OCI-LY7 (cell line): ENCODE measurements at regions not wholly inside any gene's neighbourhood (a gene's known extent, or its start where the extent isn't known, plus 50 kb on each side); places are given as distances from the start of the nearest gene placed in this dataset.

Source experiments
- BruUV-seq: library from RNA; stranded (reverse); fragments of 400-500 nt; replicated peaks from 2 replicates; lab custom pipeline; 2021; lab: Mats Ljungman, UMichigan
- CTCF ChIA-PET: fragments of 300-600 bp; sonication (Branson Sonifier 250); formaldehyde crosslinking; loops from one replicate; lab custom pipeline; 2022; ENCODE audit warnings: antibody characterized with exemption; ENCODE audit not compliant: unreplicated experiment; lab: Charles Lee
- POLR2A ChIA-PET: fragments of 300-600 bp; sonication (Branson Sonifier 250); formaldehyde crosslinking; loops from one replicate; lab custom pipeline; 2022; ENCODE audit warnings: antibody characterized with exemption; lab: Charles Lee
- DNase-seq: peaks from one replicate; pipeline ENCODE4 v3.0.0-alpha.2; 2015; ENCODE audit warnings: low spot score
- H2AFZ ChIP-seq: fragments of 200-600 bp; sonication (generic), shearing (Covaris generic); 2 replicates; pipeline ENCODE4 v1.6.1; 2014; ENCODE audit warnings: mild to moderate bottlenecking, antibody characterized with exemption, low read length, moderate library complexity
- H3K27ac ChIP-seq: fragments of 200-600 bp; sonication (generic); 2 replicates; pipeline ENCODE4 v1.5.1; 2014; ENCODE audit warnings: mixed run types, low read depth, mild to moderate bottlenecking, moderate library complexity, low read length, inconsistent platforms; ENCODE audit not compliant: poor library complexity, severe bottlenecking
- H3K36me3 ChIP-seq: fragments of 200-600 bp; sonication (generic); 2 replicates; pipeline ENCODE4 v1.6.1; 2014; ENCODE audit warnings: mild to moderate bottlenecking, antibody characterized with exemption, low read length, moderate library complexity, mixed read lengths; ENCODE audit not compliant: insufficient read depth
- H3K4me1 ChIP-seq: fragments of 200-600 bp; sonication (generic); 2 replicates; pipeline ENCODE4 v1.5.1; 2014; ENCODE audit warnings: mild to moderate bottlenecking, low read length; ENCODE audit not compliant: insufficient read depth, poor library complexity, severe bottlenecking
- H3K4me2 ChIP-seq: fragments of 200-600 bp; sonication (generic); 2 replicates; pipeline ENCODE4 v1.6.1; 2014; ENCODE audit warnings: mild to moderate bottlenecking, low read length
- H3K4me3 ChIP-seq: fragments of 200-600 bp; sonication (generic); 2 replicates; pipeline ENCODE4 v1.5.1; 2014; ENCODE audit warnings: mild to moderate bottlenecking, low read depth, low read length; ENCODE audit not compliant: poor library complexity, severe bottlenecking
- H3K79me2 ChIP-seq: fragments of 200-600 bp; sonication (generic); 2 replicates; pipeline ENCODE4 v1.6.1; 2016; ENCODE audit warnings: low read depth, mild to moderate bottlenecking, low read length, moderate library complexity, mixed read lengths; ENCODE audit not compliant: insufficient read depth
- H3K9me2 ChIP-seq: fragments of 200-600 bp; sonication (generic); 2 replicates; pipeline ENCODE4 v1.6.1; 2016; ENCODE audit warnings: mild to moderate bottlenecking, low read length, mixed read lengths; ENCODE audit not compliant: insufficient read depth
- H3K9me3 ChIP-seq: fragments of 200-600 bp; sonication (generic); 2 replicates; pipeline ENCODE4 v1.6.1; 2014; ENCODE audit warnings: mild to moderate bottlenecking, mixed run types, low read length, mixed read lengths
- H4K20me1 ChIP-seq: fragments of 200-600 bp; sonication (generic); 2 replicates; pipeline ENCODE4 v1.6.1; 2014; ENCODE audit warnings: mild to moderate bottlenecking, antibody characterized with exemption, low read length, moderate library complexity, mixed read lengths; ENCODE audit not compliant: insufficient read depth
- EZH2phosphoT487 ChIP-seq: fragments of 200-600 bp; sonication (generic); IDR thresholded peaks from 2 replicates; pipeline ENCODE4 v1.6.1; 2018; ENCODE audit warnings: low read depth, borderline replicate concordance, mild to moderate bottlenecking, mixed run types, antibody characterized with exemption, low read length, moderate library complexity, mixed read lengths
- intact Hi-C: fragments of 100-400 bp; cut with micrococcal nuclease; formaldehyde crosslinking; loops from one replicate; pipeline ENCODE4 v1.10.0; 2022; ENCODE audit not compliant: unreplicated experiment
- TF ChIP-seq, protein P1 (sequence below): fragments of 200-600 bp; sonication (generic); conservative IDR thresholded peaks from 2 replicates; pipeline ENCODE4 v1.5.1; 2014; ENCODE audit warnings: mild to moderate bottlenecking, antibody characterized with exemption, low read length, moderate library complexity, mixed read lengths

DNA sequence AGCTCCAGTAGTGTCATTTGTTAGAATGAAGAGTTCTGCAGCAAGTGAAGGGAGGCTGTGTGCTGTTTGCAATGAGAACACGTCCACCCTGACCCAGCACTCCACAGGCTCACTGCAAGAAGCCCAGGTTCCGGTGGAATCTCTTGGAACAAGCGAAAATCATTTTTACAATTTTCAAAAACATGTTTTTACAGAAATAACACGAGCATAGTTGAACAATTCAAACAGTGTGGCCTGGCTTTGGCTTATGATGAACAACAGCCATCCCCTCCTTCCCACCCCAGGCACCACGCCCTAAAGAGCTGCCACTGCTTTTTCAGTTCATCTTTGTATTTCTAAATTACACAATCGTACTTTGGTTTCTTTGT lies 59.5 kb upstream of the KY start:
- H3K4me1 ChIP-seq = no peaks in the 10 kb centered on the region
- H3K79me2 ChIP-seq = no peaks in the 10 kb centered on the region
- H2AFZ ChIP-seq = no peak overlapping the region
- intact Hi-C loops = no loop called here
- no peaks in the 10 kb centered on the region for H3K9me2 ChIP-seq
- no peaks in the 10 kb centered on the region for H3K36me3 ChIP-seq
- H3K27ac ChIP-seq = no peak overlapping the region
- CTCF ChIA-PET = interaction anchor here (0.7 kb wide), 1 partner anchor 1581 kb away, joined by 3 read pairs; no protein-coding TSS in a partner anchor
- H4K20me1 ChIP-seq = no peaks in the 10 kb centered on the region
- no TSS peak for BruUV-seq
- no peaks in the 10 kb centered on the region for H3K9me3 ChIP-seq
- H3K4me3 ChIP-seq = no peak overlapping the region
- no peak overlapping the region for H3K4me2 ChIP-seq
- DNase-seq = no peak
- POLR2A ChIA-PET = interaction anchor here (0.7 kb wide), 2 partner anchors 589 to 954 kb away, joined by 4 read pairs; no protein-coding TSS in a partner anchor
- TF ChIP-seq, protein P1, sequence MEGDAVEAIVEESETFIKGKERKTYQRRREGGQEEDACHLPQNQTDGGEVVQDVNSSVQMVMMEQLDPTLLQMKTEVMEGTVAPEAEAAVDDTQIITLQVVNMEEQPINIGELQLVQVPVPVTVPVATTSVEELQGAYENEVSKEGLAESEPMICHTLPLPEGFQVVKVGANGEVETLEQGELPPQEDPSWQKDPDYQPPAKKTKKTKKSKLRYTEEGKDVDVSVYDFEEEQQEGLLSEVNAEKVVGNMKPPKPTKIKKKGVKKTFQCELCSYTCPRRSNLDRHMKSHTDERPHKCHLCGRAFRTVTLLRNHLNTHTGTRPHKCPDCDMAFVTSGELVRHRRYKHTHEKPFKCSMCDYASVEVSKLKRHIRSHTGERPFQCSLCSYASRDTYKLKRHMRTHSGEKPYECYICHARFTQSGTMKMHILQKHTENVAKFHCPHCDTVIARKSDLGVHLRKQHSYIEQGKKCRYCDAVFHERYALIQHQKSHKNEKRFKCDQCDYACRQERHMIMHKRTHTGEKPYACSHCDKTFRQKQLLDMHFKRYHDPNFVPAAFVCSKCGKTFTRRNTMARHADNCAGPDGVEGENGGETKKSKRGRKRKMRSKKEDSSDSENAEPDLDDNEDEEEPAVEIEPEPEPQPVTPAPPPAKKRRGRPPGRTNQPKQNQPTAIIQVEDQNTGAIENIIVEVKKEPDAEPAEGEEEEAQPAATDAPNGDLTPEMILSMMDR = no peak
- TF ChIP-seq EZH2phosphoT487 = no peak

DNA sequence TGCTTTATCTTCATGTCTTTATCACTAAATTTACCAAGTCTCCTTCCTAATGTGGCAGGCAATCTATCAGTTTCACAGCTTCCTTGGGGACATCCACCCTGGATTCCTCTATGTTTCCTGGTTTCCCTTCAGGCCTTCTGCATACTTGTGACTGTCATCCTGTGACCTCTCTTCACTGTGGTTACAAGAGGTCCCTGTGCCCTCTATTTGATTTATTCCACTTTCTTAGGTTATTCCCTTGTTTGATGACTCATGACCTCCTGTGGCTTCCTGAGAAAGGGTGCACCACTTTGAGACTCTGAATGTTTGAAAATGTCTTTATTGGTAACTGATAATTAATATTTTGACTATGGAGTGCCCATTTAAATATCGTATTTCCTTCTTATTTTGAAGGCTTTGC lies 60.5 kb upstream of the KY start:
- Histone ChIP-seq H3K4me3 (no peak overlapping the region), H3K9me2 (no peaks in the 10 kb centered on the region), H3K4me2 (no peak overlapping the region), H3K36me3 (no peaks in the 10 kb centered on the region), H3K79me2 (no peaks in the 10 kb centered on the region), H3K4me1 (no peaks in the 10 kb centered on the region), H2AFZ (no peak overlapping the region), H3K27ac (no peak overlapping the region), H4K20me1 (no peaks in the 10 kb centered on the region), H3K9me3 (no peaks in the 10 kb centered on the region)
- intact Hi-C loops = no loop called here
- ChIA-PET CTCF (no interaction called here), POLR2A (interaction anchor here (0.7 kb wide), 1 partner anchor 955 kb away, joined by 4 read pairs; no protein-coding TSS in a partner anchor)
- no peak for TF ChIP-seq EZH2phosphoT487
- TF ChIP-seq, protein P1 = no peak
- no TSS peak for BruUV-seq
- DNase-seq = no peak

DNA sequence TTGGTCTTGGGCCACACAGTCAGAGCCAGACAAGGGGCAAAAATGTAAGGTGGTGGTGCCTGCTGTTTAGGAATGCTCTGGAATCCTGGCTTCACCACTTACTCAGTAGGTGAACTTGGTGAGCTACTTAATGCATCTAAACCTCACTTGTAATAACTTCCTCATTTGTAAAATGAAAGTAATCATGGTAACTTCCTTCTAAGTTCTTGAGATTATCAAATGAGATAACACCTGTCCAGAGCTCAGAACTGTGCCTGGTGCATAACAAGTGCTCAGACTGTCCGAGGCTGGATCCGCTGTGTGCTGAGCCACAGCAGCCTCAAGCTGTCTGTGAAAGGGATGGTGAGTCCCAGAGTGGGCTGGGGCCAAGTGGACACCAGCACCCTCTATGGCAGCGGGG lies 62.8 kb upstream of the KY start:
- BruUV-seq = no TSS peak
- H3K4me2 ChIP-seq = no peak overlapping the region
- intact Hi-C loops = no loop called here

More for the DNA sequence above, 62.8 kb upstream of the KY start:
- Histone ChIP-seq H3K79me2 (no peaks in the 10 kb centered on the region), H3K27ac (no peak overlapping the region), H2AFZ (no peak overlapping the region), H3K9me2 (no peaks in the 10 kb centered on the region), H3K9me3 (no peaks in the 10 kb centered on the region), H4K20me1 (no peaks in the 10 kb centered on the region), H3K4me1 (no peaks in the 10 kb centered on the region), H3K36me3 (no peaks in the 10 kb centered on the region), H3K4me3 (no peak overlapping the region)
- no peak for DNase-seq
- TF ChIP-seq, protein P1 = no peak
- no peak for TF ChIP-seq EZH2phosphoT487
- POLR2A ChIA-PET = no interaction called here
- CTCF ChIA-PET = no interaction called here
